WTC11 (cell line): ENCODE measurements at regions not wholly inside any gene's neighbourhood (a gene's known extent, or its start where the extent isn't known, plus 50 kb on each side); places are given as distances from the start of the nearest gene placed in this dataset.

ENCODE experiments used
- ATAC-seq: fragments of 200-7000 bp; cut with Tn5 transposase; 2 replicates; pipeline ENCODE4 v1.10.0; 2021; ENCODE audit warnings: mild to moderate bottlenecking, moderate library complexity
- CTCF ChIA-PET: fragments of 300-600 bp; sonication (Branson Sonifier 250); formaldehyde crosslinking; loops from one replicate; lab custom pipeline; 2021; ENCODE audit warnings: antibody characterized with exemption; lab: Charles Lee
- POLR2A ChIA-PET: fragments of 350-600 bp; sonication (Branson Sonifier 250); formaldehyde crosslinking; loops from one replicate; lab custom pipeline; 2021; ENCODE audit warnings: antibody characterized with exemption; lab: Charles Lee
- DNase-seq: peaks from one replicate; pipeline ENCODE4 v3.0.0; 2021; ENCODE audit warnings: low spot score
- H3K27ac Mint-ChIP-seq: 2 replicates; pipeline ENCODE4 v1.8.0; 2021; ENCODE audit warnings: mixed read lengths
- H3K27me3 Mint-ChIP-seq: 2 replicates; pipeline ENCODE4 v1.8.0; 2021; ENCODE audit warnings: low read depth, mild to moderate bottlenecking, moderate library complexity, mixed read lengths
- H3K36me3 Mint-ChIP-seq: 2 replicates; pipeline ENCODE4 v1.8.0; 2021; ENCODE audit warnings: mixed read lengths
- H3K4me1 Mint-ChIP-seq: 2 replicates; pipeline ENCODE4 v1.8.0; 2022; ENCODE audit warnings: mixed read lengths
- H3K4me3 Mint-ChIP-seq: 2 replicates; pipeline ENCODE4 v1.8.0; 2021; ENCODE audit warnings: mild to moderate bottlenecking, moderate library complexity, mixed read lengths
- H3K9me3 Mint-ChIP-seq: 2 replicates; pipeline ENCODE4 v1.8.0; 2021; ENCODE audit warnings: mixed read lengths
- AR ChIP-seq: fragments of 250-450 bp; sonication (Bioruptor Pico); IDR thresholded peaks from 2 replicates; pipeline ENCODE4 v1.9.0; 2021; ENCODE audit warnings: mild to moderate bottlenecking
- ATF3 ChIP-seq: sonication (generic); formaldehyde crosslinking; conservative IDR thresholded peaks from 2 replicates; pipeline ENCODE4 v1.8.1; 2022; ENCODE audit warnings: mild to moderate bottlenecking, missing genetic modification reagents
- CREB1 ChIP-seq: sonication (generic); formaldehyde crosslinking; IDR thresholded peaks from 2 replicates; pipeline ENCODE4 v1.8.0; 2023; ENCODE audit warnings: mild to moderate bottlenecking, missing genetic modification reagents
- FOXJ3 ChIP-seq: sonication (generic); formaldehyde crosslinking; IDR thresholded peaks from 2 replicates; pipeline ENCODE4 v1.9.0; 2021; ENCODE audit warnings: missing genetic modification reagents, mild to moderate bottlenecking, borderline replicate concordance
- FOXP4 ChIP-seq: sonication (generic); formaldehyde crosslinking; IDR thresholded peaks from 2 replicates; pipeline ENCODE4 v1.8.0; 2022; ENCODE audit warnings: mild to moderate bottlenecking, missing genetic modification reagents
- GABPB1 ChIP-seq: sonication (generic); formaldehyde crosslinking; IDR thresholded peaks from 2 replicates; pipeline ENCODE4 v1.8.1; 2023; ENCODE audit warnings: mild to moderate bottlenecking, missing genetic modification reagents
- GTF2I ChIP-seq: fragments of 250-450 bp; sonication (Bioruptor Pico); conservative IDR thresholded peaks from 2 replicates; pipeline ENCODE4 v1.4.0; 2021; ENCODE audit warnings: mild to moderate bottlenecking
- IRF1 ChIP-seq: sonication (generic); formaldehyde crosslinking; IDR thresholded peaks from 2 replicates; pipeline ENCODE4 v1.8.0; 2023; ENCODE audit warnings: missing genetic modification reagents
- MXD4 ChIP-seq: fragments of 250-450 bp; sonication (Bioruptor Pico); IDR thresholded peaks from 2 replicates; pipeline ENCODE4 v1.8.0; 2021; ENCODE audit warnings: mild to moderate bottlenecking, moderate library complexity, borderline replicate concordance
- NFYB ChIP-seq: sonication (generic); formaldehyde crosslinking; conservative IDR thresholded peaks from 2 replicates; pipeline ENCODE4 v1.8.0; 2022; ENCODE audit warnings: low read depth, missing genetic modification reagents
- OVOL2 ChIP-seq: fragments of 250-450 bp; sonication (Bioruptor Pico); IDR thresholded peaks from 2 replicates; pipeline ENCODE4 v1.9.0; 2021; ENCODE audit warnings: mild to moderate bottlenecking, borderline replicate concordance
- PRRX2 ChIP-seq: fragments of 250-450 bp; sonication (Bioruptor Pico); IDR thresholded peaks from 2 replicates; pipeline ENCODE4 v1.8.0; 2021; ENCODE audit warnings: mild to moderate bottlenecking
- SMAD4 ChIP-seq: sonication (generic); formaldehyde crosslinking; IDR thresholded peaks from 2 replicates; pipeline ENCODE4 v1.8.0; 2022; ENCODE audit warnings: mild to moderate bottlenecking, missing genetic modification reagents
- TEAD1 ChIP-seq: sonication (generic); formaldehyde crosslinking; IDR thresholded peaks from 2 replicates; pipeline ENCODE4 v1.8.0; 2022; ENCODE audit warnings: mild to moderate bottlenecking, missing genetic modification reagents
- ZBTB21 ChIP-seq: sonication (generic); formaldehyde crosslinking; IDR thresholded peaks from 2 replicates; pipeline ENCODE4 v1.8.1; 2023; ENCODE audit warnings: mild to moderate bottlenecking, missing genetic modification reagents, borderline replicate concordance
- ZBTB43 ChIP-seq: sonication (generic); formaldehyde crosslinking; IDR thresholded peaks from 2 replicates; pipeline ENCODE4 v1.8.1; 2023; ENCODE audit warnings: mild to moderate bottlenecking, missing genetic modification reagents
- ZMAT4 ChIP-seq: fragments of 250-450 bp; sonication (Bioruptor Pico); IDR thresholded peaks from 2 replicates; pipeline ENCODE4 v1.9.0; 2021; ENCODE audit warnings: mild to moderate bottlenecking
- ZNF232 ChIP-seq: sonication (generic); formaldehyde crosslinking; IDR thresholded peaks from 2 replicates; pipeline ENCODE4 v1.8.0; 2022; ENCODE audit warnings: mild to moderate bottlenecking, missing genetic modification reagents
- ZNF281 ChIP-seq: sonication (generic); formaldehyde crosslinking; IDR thresholded peaks from 2 replicates; pipeline ENCODE4 v1.8.0; 2023; ENCODE audit warnings: mild to moderate bottlenecking, missing genetic modification reagents
- ZNF396 ChIP-seq: fragments of 250-450 bp; sonication (Bioruptor Pico); IDR thresholded peaks from 2 replicates; pipeline ENCODE4 v1.8.0; 2021; ENCODE audit warnings: mild to moderate bottlenecking, moderate library complexity, borderline replicate concordance
- ZNF416 ChIP-seq: fragments of 250-450 bp; sonication (Bioruptor Pico); IDR thresholded peaks from 2 replicates; pipeline ENCODE4 v1.9.0; 2021; ENCODE audit warnings: mild to moderate bottlenecking, inconsistent platforms
- ZNF512 ChIP-seq: sonication (generic); formaldehyde crosslinking; IDR thresholded peaks from 2 replicates; pipeline ENCODE4 v1.8.1; 2022; ENCODE audit warnings: missing genetic modification reagents, borderline replicate concordance

DNA sequence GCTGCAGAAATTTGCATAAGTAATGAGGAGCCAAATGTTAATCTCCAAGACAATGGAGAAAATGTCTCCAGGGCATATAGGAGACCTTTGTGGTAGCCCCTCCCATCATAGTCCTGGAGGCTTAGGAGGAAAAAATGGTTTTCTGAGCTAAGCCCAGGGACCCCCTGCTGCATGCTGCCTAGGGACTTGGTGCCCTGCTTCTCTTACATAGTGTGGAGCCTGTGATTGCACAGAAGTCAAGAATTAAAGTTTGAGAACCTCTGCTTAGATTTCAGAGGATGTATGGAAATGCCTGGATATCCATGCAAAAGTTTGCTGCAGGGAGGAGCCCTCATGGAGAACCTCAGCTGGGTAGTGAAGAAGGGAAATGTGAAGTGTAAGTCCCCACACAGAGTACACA is 379.4 kb upstream of the TACR3 start:
- no peaks in the 10 kb centered on the region for H3K4me1 Mint-ChIP-seq
- no peak for ATAC-seq
- no peak for DNase-seq
- POLR2A ChIA-PET, result no interaction called here
- H3K27me3 Mint-ChIP-seq, result no peaks in the 10 kb centered on the region
- peaks cover 37% of the 10 kb centered on the region for H3K36me3 Mint-ChIP-seq
- CTCF ChIA-PET, result no interaction called here
- TF ChIP-seq CREB1 (CRISPR knock-in tag) (no peak), PRRX2 (CRISPR knock-in tag) (no peak), ZNF281 (CRISPR knock-in tag) (no peak), ZBTB43 (no peak), FOXJ3 (no peak), NFYB (CRISPR knock-in tag) (no peak), IRF1 (CRISPR knock-in tag) (no peak), OVOL2 (no peak), AR (CRISPR knock-in tag) (no peak), SMAD4 (CRISPR knock-in tag) (no peak)
- no peak overlapping the region for H3K4me3 Mint-ChIP-seq
- no peak overlapping the region for H3K27ac Mint-ChIP-seq
- H3K9me3 Mint-ChIP-seq, result peaks cover 71% of the 10 kb centered on the region

GRCh38 chr4:104093247-104093646 is 373.5 kb upstream of the TACR3 start:
- TF ChIP-seq ZNF512 (CRISPR knock-in tag) (no peak), ZBTB21 (no peak), ZNF416 (CRISPR knock-in tag) (no peak), GABPB1 (CRISPR knock-in tag) (no peak)
- ChIA-PET CTCF (no interaction called here), POLR2A (no interaction called here)
- no peak for ATAC-seq
- DNase-seq, result no peak
- Mint-ChIP-seq H3K9me3 (peaks cover 36% of the 10 kb centered on the region), H3K27ac (no peak overlapping the region), H3K36me3 (peaks cover 16% of the 10 kb centered on the region), H3K4me1 (no peaks in the 10 kb centered on the region), H3K4me3 (no peak overlapping the region), H3K27me3 (no peaks in the 10 kb centered on the region)

DNA sequence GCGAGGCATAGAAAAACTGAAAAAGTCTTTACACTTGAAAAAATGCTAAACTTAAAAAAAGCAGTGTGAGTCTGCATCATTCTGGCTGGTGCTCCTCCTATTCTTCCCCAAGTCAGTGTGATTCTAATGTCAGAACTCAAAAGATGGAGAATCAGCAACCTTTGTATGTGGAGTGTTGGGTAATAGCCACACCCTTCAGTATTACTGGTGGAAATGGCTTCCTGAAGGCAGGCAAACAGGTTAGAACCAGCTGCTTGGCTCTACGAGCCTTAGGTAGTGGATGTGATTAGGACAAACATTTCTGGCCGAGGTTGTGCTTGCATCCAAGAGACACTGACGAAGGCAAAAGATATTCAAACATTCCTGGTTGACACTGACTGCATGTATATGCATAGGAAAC is 353.4 kb upstream of the TACR3 start:
- Mint-ChIP-seq H3K27ac (no peak overlapping the region), H3K36me3 (no peaks in the 10 kb centered on the region), H3K27me3 (no peaks in the 10 kb centered on the region), H3K9me3 (peaks cover 9% of the 10 kb centered on the region; the same call in 1 of the 2 replicates), H3K4me3 (no peak overlapping the region), H3K4me1 (no peaks in the 10 kb centered on the region)
- CTCF ChIA-PET, result no interaction called here
- POLR2A ChIA-PET, result no interaction called here
- DNase-seq (no peak), ATAC-seq (peak; percentile 60)
- no peak for TF ChIP-seq ZNF396 (CRISPR knock-in tag)
- no peak for TF ChIP-seq MXD4 (CRISPR knock-in tag)
- TF ChIP-seq ZMAT4 (CRISPR knock-in tag), result no peak
- TF ChIP-seq GTF2I (CRISPR knock-in tag), result no peak
- TF ChIP-seq SMAD4 (CRISPR knock-in tag), result no peak
- no peak for TF ChIP-seq FOXJ3
- no peak for TF ChIP-seq TEAD1 (CRISPR knock-in tag)
- TF ChIP-seq FOXP4 (CRISPR knock-in tag), result no peak
- TF ChIP-seq ATF3, result no peak
- no peak for TF ChIP-seq ZNF232 (CRISPR knock-in tag)
